Gastrocnemius medialis (tissue), 4 donors: ENCODE measurements at regions not wholly inside any gene's neighbourhood (a gene's known extent, or its start where the extent isn't known, plus 50 kb on each side); places are given as distances from the start of the nearest gene placed in this dataset.

Source experiments
- POLR2A ChIP-seq, 2 donors: fragments of 450-650 bp; IDR thresholded peaks; one replicate each; pipeline ENCODE4 v1.6.1; 2017; ENCODE audit warnings: antibody characterized with exemption in 2 of 2, mild to moderate bottlenecking in 2 of 2, moderate library complexity in 2 of 2
- TF ChIP-seq, protein P1 (sequence below), 5 experiments: fragments of 450-650 bp in 3 of 5; fragments of 200-600 bp in 2 of 5; sonication (generic) in 2 of 5; IDR thresholded peaks in 4 of 5; conservative IDR thresholded peaks in 1 of 5; 1 replicate in 4 of 5; 2 replicates in 1 of 5; pipeline ENCODE4 v1.5.1; 2016 to 2019; ENCODE audit warnings: antibody characterized with exemption in 5 of 5, mild to moderate bottlenecking in 3 of 5, moderate library complexity in 3 of 5

- TF ChIP-seq, protein P1, sequence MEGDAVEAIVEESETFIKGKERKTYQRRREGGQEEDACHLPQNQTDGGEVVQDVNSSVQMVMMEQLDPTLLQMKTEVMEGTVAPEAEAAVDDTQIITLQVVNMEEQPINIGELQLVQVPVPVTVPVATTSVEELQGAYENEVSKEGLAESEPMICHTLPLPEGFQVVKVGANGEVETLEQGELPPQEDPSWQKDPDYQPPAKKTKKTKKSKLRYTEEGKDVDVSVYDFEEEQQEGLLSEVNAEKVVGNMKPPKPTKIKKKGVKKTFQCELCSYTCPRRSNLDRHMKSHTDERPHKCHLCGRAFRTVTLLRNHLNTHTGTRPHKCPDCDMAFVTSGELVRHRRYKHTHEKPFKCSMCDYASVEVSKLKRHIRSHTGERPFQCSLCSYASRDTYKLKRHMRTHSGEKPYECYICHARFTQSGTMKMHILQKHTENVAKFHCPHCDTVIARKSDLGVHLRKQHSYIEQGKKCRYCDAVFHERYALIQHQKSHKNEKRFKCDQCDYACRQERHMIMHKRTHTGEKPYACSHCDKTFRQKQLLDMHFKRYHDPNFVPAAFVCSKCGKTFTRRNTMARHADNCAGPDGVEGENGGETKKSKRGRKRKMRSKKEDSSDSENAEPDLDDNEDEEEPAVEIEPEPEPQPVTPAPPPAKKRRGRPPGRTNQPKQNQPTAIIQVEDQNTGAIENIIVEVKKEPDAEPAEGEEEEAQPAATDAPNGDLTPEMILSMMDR (IDR thresholded peaks at IDR 0.05 in 4 of 5, conservative IDR thresholded peaks at IDR 0.05 in 1 of 5), result no peak
- no peak for TF ChIP-seq POLR2A (IDR thresholded peaks at IDR 0.05)
Measured at GRCh38 chr14:34027130-34027989, 76.5 kb upstream of the EGLN3 start.
